ENCODE measurements at regions not wholly inside any gene's neighbourhood (a gene's known extent, or its start where the extent isn't known, plus 50 kb on each side); places are given as distances from the start of the nearest gene placed in this dataset.

- Histone ChIP-seq H2AK5ac (ENCODE audit: low read depth, low read length) (no peak overlapping the region), H3K27ac (ENCODE audit: low read depth, low read length) (no peak overlapping the region), H3K79me1 (ENCODE audit: low read depth, low read length) (no peaks in the 10 kb centered on the region), H3K4me3 (ENCODE audit: extremely low read depth in 1 of 4, insufficient read depth in 2 of 4, low read depth in 3 of 4, low read length in 4 of 4) (no peak overlapping the region), H3K79me2 (ENCODE audit: control insufficient read depth in 1 of 2, insufficient read depth in 2 of 2, low read length in 2 of 2) (no peaks in the 10 kb centered on the region), H4K20me1 (replicated peaks in 1 of 2; ENCODE audit: control insufficient read depth in 1 of 2, insufficient read depth in 2 of 2, low read length in 2 of 2) (no peaks in the 10 kb centered on the region), H2BK5ac (ENCODE audit: low read depth, low read length) (no peak overlapping the region), H4K91ac (replicated peaks; ENCODE audit: insufficient read length, low read length) (no peak overlapping the region), H3K23ac (ENCODE audit: insufficient read length) (no peak overlapping the region), H3K14ac (ENCODE audit: insufficient read length) (no peak overlapping the region), H3K9me3 (ENCODE audit: insufficient read depth in 2 of 2, low read depth in 1 of 2, low read length in 1 of 2) (no peaks in the 10 kb centered on the region), H3K9ac (replicated peaks in 1 of 4; ENCODE audit: extremely low read depth in 1 of 4, low read depth in 3 of 4, low read length in 3 of 4) (no peak overlapping the region), H3K27me3 (replicated peaks in 1 of 4; ENCODE audit: control insufficient read depth in 3 of 4, extremely low read depth in 1 of 4, insufficient read depth in 3 of 4, low read length in 3 of 4) (no peaks in the 10 kb centered on the region), H3K36me3 (ENCODE audit: control insufficient read depth in 2 of 4, insufficient read depth in 4 of 4, low read length in 3 of 4) (no peaks in the 10 kb centered on the region), H3K4me1 (replicated peaks in 1 of 4; ENCODE audit: control insufficient read depth in 3 of 4, insufficient read depth in 4 of 4, low read length in 3 of 4) (no peaks in the 10 kb centered on the region; a peak in 1 of 7 replicates), H3K4ac (replicated peaks; ENCODE audit: insufficient read length, low read depth, low read length) (no peak overlapping the region), H3K56ac (replicated peaks; ENCODE audit: insufficient read length, low read depth, low read length) (no peak overlapping the region), H2BK12ac (ENCODE audit: low read depth, low read length) (no peak overlapping the region), H2BK15ac (ENCODE audit: low read length) (no peak overlapping the region), H3K23me2 (ENCODE audit: low read depth, low read length) (no peaks in the 10 kb centered on the region), H4K8ac (ENCODE audit: extremely low read depth, insufficient read depth, low read length) (no peak overlapping the region), H2BK120ac (replicated peaks; ENCODE audit: low read depth, low read length) (no peak overlapping the region), H3K18ac (ENCODE audit: extremely low read depth, low read length) (no peak overlapping the region), H4K5ac (ENCODE audit: insufficient read length, low read depth, low read length) (no peak overlapping the region), H2AFZ (ENCODE audit: low read length) (no peak overlapping the region), H2BK20ac (ENCODE audit: low read length) (no peak overlapping the region), H3K4me2 (ENCODE audit: insufficient read depth in 1 of 2, low read depth in 2 of 2, low read length in 2 of 2) (no peak overlapping the region)
- FAIRE-seq (no peak), DNase-seq (ENCODE audit: low read depth in 1 of 2, low spot score in 2 of 2) (no peak)
- WGBS, 2 experiments (ENCODE audit: extremely low coverage in 1 of 2, insufficient coverage in 1 of 2, insufficient read length in 1 of 2, insufficient replicate concordance in 2 of 2, low coverage in 1 of 2, low lambda C conversion rate in 2 of 2, missing lambda C conversion rate in 1 of 2), result 93% methylated on average over 3 of the region's 3 CpGs; no CpG with 5 or more reads in 1 of the 2 experiments
- POLR2A ChIA-PET (ENCODE audit: partially characterized antibody), result no interaction called here
- TF ChIP-seq SIRT6 (IDR thresholded peaks at IDR 0.05; ENCODE audit: low read length), result no peak
- TF ChIP-seq TBP (IDR thresholded peaks at IDR 0.05; ENCODE audit: low read depth, low read length), result no peak
- no peak for TF ChIP-seq MAFK (IDR thresholded peaks at IDR 0.05; ENCODE audit: low read depth, low read length)
- no peak for TF ChIP-seq E2F6 (IDR thresholded peaks at IDR 0.05)
- TF ChIP-seq SUZ12 (IDR thresholded peaks at IDR 0.05; ENCODE audit: low read length), result no peak
- TF ChIP-seq TAF1 (IDR thresholded peaks at IDR 0.05; ENCODE audit: low read depth, low read length), result no peak
- CTCF ChIA-PET (ENCODE audit: partially characterized antibody), result interaction anchor here (0.5 to 0.8 kb wide), 2 partner anchors 52 to 180 kb away, joined by 3 read pairs; no protein-coding TSS in a partner anchor
Observed at GRCh38 chr3:67294341-67294740, 296.2 kb downstream of the KBTBD8 start.

Data from H1 (cell line).